T-helper 1 cell treated with Interleukin-12 subunit alpha and Interleukin-12 subunit beta and Interleukin-4 antibody, amounts not matched to agents 30 ng/mL and 1 ng/mL, for 36 hours (primary cell): ENCODE measurements at regions not wholly inside any gene's neighbourhood (a gene's known extent, or its start where the extent isn't known, plus 50 kb on each side); places are given as distances from the start of the nearest gene placed in this dataset.
"Not testable (repeated sequence)": the region's sequence is repeated elsewhere in the genome, so short reads cannot be mapped to it uniquely, and the experiment has no call there.

Source experiments
- intact Hi-C: fragments of 100-400 bp; cut with micrococcal nuclease; formaldehyde crosslinking; loops from one replicate; pipeline ENCODE4 v1.15.1; 2024

- intact Hi-C loops = not testable (repeated sequence)
Observed at GRCh38 chr20:51927970-51928369, 125.6 kb upstream of the SALL4 start.

DNA sequence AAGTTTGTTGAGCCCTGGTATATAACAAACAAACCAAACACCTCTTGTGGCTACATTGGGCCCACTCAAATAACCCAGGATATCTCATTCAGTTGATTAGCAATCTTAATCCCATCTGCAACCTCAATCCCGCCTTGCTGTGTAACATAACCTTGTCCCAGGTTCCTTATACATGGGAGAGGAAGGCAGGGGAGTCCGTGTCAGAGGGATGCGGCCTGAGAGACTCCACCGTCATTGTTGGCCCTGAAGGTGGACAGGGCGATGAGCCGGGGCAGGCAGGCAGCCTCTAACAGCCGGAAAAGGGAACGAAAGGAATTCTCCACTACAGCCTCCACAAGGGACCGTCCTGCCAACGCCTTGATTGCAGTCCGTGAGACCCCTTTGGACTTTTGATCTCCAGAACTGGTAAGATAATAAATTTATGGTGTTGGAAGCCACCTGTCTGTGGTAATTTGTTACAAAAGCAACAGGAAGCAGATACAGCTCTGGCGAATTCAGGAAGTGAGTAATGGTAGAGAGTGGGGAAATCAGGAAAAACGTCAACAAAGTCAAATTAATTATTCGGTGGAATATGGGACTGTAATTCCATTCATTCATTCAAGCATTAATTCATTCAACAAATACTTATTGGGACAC, 124.5 kb upstream of the SALL4 start:
- intact Hi-C loops = no loop called here

- intact Hi-C loops = no loop called here
Observed at GRCh38 chr20:51924509-51924908, 122.2 kb upstream of the SALL4 start.

- intact Hi-C loops = no loop called here
Observed at GRCh38 chr20:51923633-51924032, 121.3 kb upstream of the SALL4 start.

- intact Hi-C loops = not testable (repeated sequence)
Observed at GRCh38 chr20:51922812-51923211, 120.5 kb upstream of the SALL4 start.

- intact Hi-C loops = no loop called here
Observed at GRCh38 chr20:51918561-51918960, 116.2 kb upstream of the SALL4 start.

DNA sequence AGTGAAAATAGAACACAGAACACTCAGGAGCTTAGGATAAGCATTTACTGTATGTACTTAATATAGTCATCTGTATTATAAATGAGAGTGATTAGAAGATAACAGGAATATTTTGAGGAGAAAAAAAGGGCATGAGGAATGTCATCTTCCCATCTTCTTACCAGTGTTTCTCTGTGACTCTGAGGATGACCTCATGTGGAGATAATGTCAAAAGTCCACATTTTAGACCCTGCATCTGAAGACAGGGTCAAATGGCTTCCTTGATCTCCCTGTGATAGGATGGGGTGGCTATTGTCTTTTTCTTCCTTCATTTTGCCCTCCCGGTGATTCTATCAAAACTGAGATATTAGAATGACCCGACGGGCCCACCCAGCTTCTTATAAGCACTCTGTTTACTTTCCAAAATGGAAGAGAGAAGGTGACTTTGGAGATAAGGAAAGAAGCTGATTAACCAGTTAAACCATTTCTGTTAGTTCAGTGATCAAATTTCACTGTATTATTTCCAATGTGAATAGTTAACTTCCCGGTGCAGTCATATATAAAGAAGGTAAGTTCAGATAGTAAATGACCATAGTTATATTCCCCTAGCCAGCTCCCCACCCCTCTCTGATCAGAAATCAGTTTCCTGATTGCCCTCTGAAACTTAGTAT, 115.7 kb upstream of the SALL4 start:
- intact Hi-C loops = no loop called here

GRCh38 chr20:51916244-51916643, 113.9 kb upstream of the SALL4 start:
- intact Hi-C loops = no loop called here

DNA sequence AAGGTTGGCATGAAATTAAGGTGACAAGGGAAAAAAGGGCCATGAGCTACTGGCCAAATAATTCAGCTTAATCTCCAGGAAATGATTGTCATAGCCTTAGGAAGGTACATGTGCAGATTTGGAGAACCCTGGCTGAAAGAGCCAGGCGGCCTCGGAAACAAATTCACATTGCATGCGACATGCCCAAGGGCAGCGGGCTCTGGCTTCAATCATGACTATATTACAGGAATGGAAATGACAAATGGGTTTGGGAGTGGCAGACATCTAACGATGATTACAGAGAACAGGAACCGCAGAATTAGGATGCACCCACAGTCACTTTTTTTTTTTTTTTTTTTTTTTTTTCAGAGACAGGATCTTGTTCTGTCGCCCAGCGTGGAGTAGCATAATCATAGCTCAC, 112.4 kb upstream of the SALL4 start:
- intact Hi-C loops = no loop called here

DNA sequence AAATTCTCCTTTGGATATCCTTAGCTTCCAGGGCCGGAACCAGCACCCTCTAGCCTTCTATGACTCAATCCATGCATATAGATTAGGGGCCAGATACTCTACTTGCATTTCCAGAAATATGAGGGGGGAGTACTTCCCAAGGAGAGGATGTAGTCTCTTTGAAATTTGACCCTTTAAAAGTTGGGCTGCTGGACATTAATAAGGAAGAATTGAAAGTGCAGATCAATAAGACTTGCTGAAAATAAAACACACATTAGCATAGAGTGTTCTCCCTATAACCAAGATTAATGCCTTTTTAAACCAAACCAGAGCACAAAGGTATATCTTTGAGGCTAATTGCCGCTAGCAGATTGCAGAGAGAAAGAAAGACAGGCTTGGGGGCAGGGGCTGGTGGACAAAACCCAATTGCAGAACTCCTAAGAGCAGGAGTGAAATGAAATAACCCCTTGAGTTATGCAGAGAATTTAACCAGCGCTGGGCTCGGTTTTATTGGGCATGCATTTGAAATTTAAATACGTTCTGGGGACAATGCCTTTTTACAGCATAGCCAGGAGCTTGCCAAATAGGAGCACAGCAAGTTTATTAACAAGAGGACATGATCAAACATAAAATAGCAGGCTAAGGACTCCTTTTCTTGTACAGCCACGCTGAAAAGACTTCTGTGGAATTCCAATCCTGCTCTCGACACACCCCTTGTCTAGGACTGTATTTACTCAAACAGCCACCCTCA, 108.2 kb upstream of the SALL4 start:
- intact Hi-C loops = no loop called here

GRCh38 chr20:51906679-51907078, 104.4 kb upstream of the SALL4 start:
- intact Hi-C loops = no loop called here

GRCh38 chr20:51906049-51906448, 103.7 kb upstream of the SALL4 start:
- intact Hi-C loops = no loop called here

- intact Hi-C loops = no loop called here
Observed at GRCh38 chr20:51902933-51903332, 100.6 kb upstream of the SALL4 start.

DNA sequence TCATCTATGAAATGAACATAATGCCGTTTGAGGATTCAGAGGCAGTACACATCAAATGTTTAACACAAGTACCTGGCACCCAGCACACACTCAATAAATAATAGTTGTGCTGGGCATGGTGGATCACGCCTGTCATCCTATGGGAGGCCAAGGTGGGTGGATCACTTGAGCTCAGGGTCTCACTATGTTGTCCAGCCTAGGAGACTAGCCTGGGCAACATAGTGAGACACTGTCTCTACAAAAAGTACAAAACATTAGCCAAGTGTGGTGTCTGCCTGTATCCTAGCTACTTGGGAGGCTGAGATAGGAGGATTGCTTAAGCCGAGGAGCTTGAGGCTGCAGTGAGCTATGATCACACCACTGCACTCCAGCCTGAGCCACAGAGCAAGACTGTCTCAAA, 98.1 kb upstream of the SALL4 start:
- intact Hi-C loops = no loop called here

GRCh38 chr20:51899674-51900073, 97.4 kb upstream of the SALL4 start:
- intact Hi-C loops = no loop called here

- intact Hi-C loops = no loop called here
Observed at GRCh38 chr20:51898788-51899187, 96.5 kb upstream of the SALL4 start.

DNA sequence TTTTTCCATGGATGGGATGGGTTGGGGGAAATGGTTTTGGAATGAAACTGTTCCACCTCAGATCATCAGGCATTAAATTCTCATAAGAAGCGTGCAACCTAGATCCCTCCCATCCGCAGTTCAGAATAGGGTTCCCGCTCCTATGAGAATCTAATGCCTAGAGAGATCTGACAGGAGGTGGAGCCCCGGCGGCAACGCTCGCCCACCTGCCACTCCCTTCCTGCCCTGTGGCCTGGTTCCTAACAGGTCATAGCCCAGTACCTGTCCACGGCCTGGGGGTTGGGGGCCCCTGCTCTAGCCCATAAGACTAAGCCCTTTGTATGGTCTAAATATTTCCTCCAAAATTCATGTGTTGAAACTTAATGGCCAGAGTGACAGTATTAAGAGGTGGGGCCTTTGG, 92.3 kb upstream of the SALL4 start:
- intact Hi-C loops = no loop called here

DNA sequence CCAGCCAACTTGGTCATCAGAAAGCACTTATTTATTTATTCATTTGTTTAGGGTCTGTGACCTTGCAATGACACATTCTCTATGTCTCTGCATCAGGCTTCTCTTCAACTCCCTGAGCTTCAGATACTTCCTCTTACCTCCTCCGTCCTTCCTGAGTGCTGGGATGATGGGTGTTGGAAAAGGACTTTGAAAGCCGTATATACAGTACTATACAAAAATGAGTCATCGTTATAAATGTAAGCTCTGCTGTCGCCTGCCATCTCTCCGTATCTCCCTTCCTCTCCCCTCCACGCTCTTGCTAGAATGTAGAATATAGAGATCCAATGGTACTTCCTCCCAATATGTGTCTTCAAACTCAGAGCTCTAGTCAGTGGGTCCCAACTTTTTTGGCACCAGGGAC, 91.9 kb upstream of the SALL4 start:
- intact Hi-C loops = no loop called here

- intact Hi-C loops = no loop called here
Observed at GRCh38 chr20:51893723-51894122, 91.4 kb upstream of the SALL4 start.

- intact Hi-C loops = no loop called here
Observed at GRCh38 chr20:51890003-51890402, 87.7 kb upstream of the SALL4 start.

DNA sequence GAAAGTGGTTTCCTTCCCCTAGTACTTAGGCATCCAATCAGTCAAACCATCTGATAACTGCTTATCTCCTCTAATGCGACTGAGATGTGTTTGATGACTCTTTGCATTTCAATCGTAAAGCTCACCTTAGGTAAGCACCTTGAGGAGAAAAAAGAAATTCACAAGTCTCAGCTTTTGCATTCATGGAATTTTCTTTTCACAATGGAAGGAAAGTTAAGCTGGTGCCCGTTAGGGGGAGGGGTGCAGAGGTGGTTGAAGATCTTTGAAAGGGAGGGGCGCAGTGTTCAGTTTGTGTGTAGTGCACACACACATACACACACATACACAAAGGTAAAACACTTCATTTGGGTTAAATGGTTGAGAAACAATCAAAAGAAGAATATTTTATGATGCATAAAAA, 87.1 kb upstream of the SALL4 start:
- intact Hi-C loops = no loop called here

DNA sequence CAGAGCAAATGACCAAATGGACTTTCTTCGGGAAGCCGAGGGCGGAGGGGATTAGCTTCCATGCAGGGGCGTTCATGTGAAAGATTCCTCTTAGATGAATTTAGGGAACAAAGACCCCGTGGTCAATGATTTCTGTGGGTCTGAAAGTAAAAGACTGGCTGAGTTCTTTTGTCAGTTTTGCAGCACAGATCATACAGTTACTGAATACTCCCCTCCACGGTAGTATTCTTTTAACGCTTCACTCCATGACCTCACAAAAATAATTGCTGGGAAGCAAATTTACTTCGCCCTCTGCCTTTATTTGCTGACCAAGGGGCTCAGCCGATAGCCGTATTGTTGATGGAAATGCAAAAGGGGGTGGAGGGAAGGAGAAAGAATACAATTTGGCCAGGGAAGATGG, 86.0 kb upstream of the SALL4 start:
- intact Hi-C loops = no loop called here
